Nephron progenitor cell (in vitro differentiated cells): ENCODE measurements at regions not wholly inside any gene's neighbourhood (a gene's known extent, or its start where the extent isn't known, plus 50 kb on each side); places are given as distances from the start of the nearest gene placed in this dataset.
"Not testable (repeated sequence)": the region's sequence is repeated elsewhere in the genome, so short reads cannot be mapped to it uniquely, and the experiment has no call there.

Experiments used
- DNase-seq: peaks from one replicate; pipeline ENCODE4 v3.0.0; 2021
- H3K27ac Mint-ChIP-seq: 2 replicates; pipeline ENCODE4 v1.8.0; 2021; ENCODE audit warnings: mild to moderate bottlenecking, moderate library complexity, mixed read lengths
- H3K27me3 Mint-ChIP-seq: 2 replicates; pipeline ENCODE4 v1.8.0; 2021; ENCODE audit warnings: mild to moderate bottlenecking, low read depth, mixed read lengths; ENCODE audit not compliant: poor library complexity
- H3K36me3 Mint-ChIP-seq: 2 replicates; pipeline ENCODE4 v1.8.0; 2021; ENCODE audit warnings: low read depth, mixed read lengths
- H3K4me1 Mint-ChIP-seq: 2 replicates; pipeline ENCODE4 v1.8.0; 2021; ENCODE audit warnings: mixed read lengths
- H3K4me3 Mint-ChIP-seq: 2 replicates; pipeline ENCODE4 v1.8.0; 2021; ENCODE audit warnings: mild to moderate bottlenecking, moderate library complexity, mixed read lengths
- H3K9me3 Mint-ChIP-seq: 2 replicates; pipeline ENCODE4 v1.8.0; 2021; ENCODE audit warnings: mild to moderate bottlenecking, moderate library complexity, mixed read lengths
- TF ChIP-seq, protein P1 (sequence below): fragments of 200-600 bp; sonication (generic); IDR thresholded peaks from 2 replicates; pipeline ENCODE4 v1.5.0; 2021; ENCODE audit warnings: antibody characterized with exemption

GRCh38 chr12:85425926-85426325, 145.9 kb downstream of the ALX1 start:
- TF ChIP-seq, protein P1, sequence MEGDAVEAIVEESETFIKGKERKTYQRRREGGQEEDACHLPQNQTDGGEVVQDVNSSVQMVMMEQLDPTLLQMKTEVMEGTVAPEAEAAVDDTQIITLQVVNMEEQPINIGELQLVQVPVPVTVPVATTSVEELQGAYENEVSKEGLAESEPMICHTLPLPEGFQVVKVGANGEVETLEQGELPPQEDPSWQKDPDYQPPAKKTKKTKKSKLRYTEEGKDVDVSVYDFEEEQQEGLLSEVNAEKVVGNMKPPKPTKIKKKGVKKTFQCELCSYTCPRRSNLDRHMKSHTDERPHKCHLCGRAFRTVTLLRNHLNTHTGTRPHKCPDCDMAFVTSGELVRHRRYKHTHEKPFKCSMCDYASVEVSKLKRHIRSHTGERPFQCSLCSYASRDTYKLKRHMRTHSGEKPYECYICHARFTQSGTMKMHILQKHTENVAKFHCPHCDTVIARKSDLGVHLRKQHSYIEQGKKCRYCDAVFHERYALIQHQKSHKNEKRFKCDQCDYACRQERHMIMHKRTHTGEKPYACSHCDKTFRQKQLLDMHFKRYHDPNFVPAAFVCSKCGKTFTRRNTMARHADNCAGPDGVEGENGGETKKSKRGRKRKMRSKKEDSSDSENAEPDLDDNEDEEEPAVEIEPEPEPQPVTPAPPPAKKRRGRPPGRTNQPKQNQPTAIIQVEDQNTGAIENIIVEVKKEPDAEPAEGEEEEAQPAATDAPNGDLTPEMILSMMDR = no peak
- H3K4me3 Mint-ChIP-seq = no peak overlapping the region
- no peak overlapping the region for H3K27ac Mint-ChIP-seq
- no peaks in the 10 kb centered on the region for H3K4me1 Mint-ChIP-seq
- H3K9me3 Mint-ChIP-seq = no peaks in the 10 kb centered on the region
- no peaks in the 10 kb centered on the region for H3K36me3 Mint-ChIP-seq
- no peak for DNase-seq
- peaks cover 4% of the 10 kb centered on the region for H3K27me3 Mint-ChIP-seq

GRCh38 chr12:85433148-85433547, 153.1 kb downstream of the ALX1 start:
- H3K27me3 Mint-ChIP-seq, H3K4me1 Mint-ChIP-seq, H3K36me3 Mint-ChIP-seq, H3K27ac Mint-ChIP-seq, H3K4me3 Mint-ChIP-seq, DNase-seq: not testable (repeated sequence)
- peaks cover 14% of the 10 kb centered on the region for H3K9me3 Mint-ChIP-seq

DNA sequence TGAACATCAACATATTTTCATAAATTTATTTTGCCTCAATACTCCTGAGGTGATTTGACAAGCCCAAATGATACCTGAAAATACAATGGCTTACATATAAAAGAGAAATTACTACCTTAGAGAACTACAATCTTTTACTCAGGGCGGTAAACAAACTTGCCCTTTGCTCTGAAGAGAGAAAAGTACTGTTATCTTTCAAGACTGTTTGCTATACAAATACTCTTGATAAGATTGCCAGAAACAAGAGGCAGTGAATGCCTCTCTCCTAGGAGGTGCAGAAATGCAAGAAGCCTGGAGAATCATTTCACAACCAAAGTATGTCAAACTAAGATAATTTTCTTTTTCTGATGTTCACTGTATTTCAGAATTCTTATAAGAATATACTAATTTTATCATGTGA, 160.3 kb downstream of the ALX1 start:
- peaks cover 4% of the 10 kb centered on the region for H3K4me1 Mint-ChIP-seq
- H3K27me3 Mint-ChIP-seq = no peaks in the 10 kb centered on the region
- TF ChIP-seq, protein P1 = no peak
- no peaks in the 10 kb centered on the region for H3K36me3 Mint-ChIP-seq
- peaks cover 13% of the 10 kb centered on the region for H3K9me3 Mint-ChIP-seq
- no peak overlapping the region for H3K27ac Mint-ChIP-seq
- no peak overlapping the region for H3K4me3 Mint-ChIP-seq
- DNase-seq = no peak

DNA sequence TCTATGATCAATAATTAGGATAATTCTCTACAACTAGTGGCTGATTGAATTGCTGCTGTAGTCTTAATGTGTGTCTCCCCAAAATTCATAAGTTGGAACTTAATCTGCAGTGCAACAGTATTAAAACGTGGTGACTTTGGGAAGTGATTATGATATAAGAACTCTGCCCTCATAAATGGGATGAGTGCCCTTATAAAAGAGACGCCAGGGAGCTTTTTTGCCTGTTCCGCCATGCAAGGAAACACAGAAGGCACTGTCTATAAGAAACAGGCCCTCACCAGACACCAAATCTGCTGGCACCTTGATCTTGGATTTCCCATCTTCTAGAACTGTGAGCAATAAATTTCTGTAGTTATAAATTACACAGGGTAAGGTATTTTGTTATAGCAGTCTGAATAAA, 161.0 kb downstream of the ALX1 start:
- TF ChIP-seq, protein P1 = no peak
- Mint-ChIP-seq H3K9me3 (peaks cover 13% of the 10 kb centered on the region), H3K4me1 (peaks cover 5% of the 10 kb centered on the region), H3K27ac (no peak overlapping the region), H3K27me3 (no peaks in the 10 kb centered on the region), H3K36me3 (no peaks in the 10 kb centered on the region), H3K4me3 (no peak overlapping the region)
- DNase-seq = no peak

GRCh38 chr12:85441741-85442140, 161.7 kb downstream of the ALX1 start:
- H3K36me3 Mint-ChIP-seq = no peaks in the 10 kb centered on the region
- H3K9me3 Mint-ChIP-seq = peaks cover 13% of the 10 kb centered on the region
- H3K27me3 Mint-ChIP-seq = no peaks in the 10 kb centered on the region
- H3K4me3 Mint-ChIP-seq = no peak overlapping the region
- DNase-seq = no peak
- H3K27ac Mint-ChIP-seq = no peak overlapping the region
- TF ChIP-seq, protein P1 = no peak
- H3K4me1 Mint-ChIP-seq = peaks cover 5% of the 10 kb centered on the region

DNA sequence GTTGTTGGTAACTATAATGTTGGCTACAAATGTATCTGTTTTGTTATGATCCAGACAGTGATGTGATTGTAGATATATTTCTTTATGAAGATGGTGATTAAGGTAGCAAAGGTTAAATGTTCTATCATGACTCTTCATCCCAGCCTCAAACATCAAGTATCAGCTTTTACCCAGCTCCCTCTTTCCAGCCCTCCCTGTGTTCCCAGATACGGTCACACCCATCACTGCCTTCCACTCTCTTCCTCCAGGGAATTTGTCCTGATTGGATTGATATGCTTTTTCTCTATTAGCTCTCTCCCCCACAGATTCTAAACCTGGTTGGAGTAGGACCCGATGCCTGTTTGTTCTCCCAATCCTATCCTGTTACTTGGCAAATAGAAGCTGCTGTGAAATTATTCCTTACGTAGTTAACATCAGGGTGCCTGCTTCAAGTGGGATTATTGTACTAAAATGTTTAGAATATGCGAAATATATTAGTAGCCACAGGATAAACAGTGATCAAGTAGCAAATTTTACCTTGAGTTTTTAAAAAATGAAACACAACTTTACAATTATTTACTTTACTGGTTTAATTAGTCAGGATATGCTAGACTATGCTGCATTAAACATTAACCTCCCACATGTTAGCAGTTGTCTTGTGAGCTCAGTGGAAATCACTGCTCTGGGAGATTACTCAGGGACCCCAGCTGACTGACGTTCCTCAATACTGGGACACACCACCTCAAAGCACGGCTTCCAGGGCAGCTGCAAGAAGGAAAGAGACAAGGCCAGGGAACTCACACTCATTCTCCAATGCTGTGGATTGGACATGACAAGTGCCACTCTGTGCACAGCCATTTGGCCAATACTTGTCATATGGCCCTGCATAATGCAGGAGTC, 165.3 kb downstream of the ALX1 start:
- no peaks in the 10 kb centered on the region for H3K36me3 Mint-ChIP-seq
- peaks cover 5% of the 10 kb centered on the region for H3K4me1 Mint-ChIP-seq
- no peak overlapping the region for H3K27ac Mint-ChIP-seq
- H3K9me3 Mint-ChIP-seq = no peaks in the 10 kb centered on the region
- no peak overlapping the region for H3K4me3 Mint-ChIP-seq
- TF ChIP-seq, protein P1 = no peak
- H3K27me3 Mint-ChIP-seq = no peaks in the 10 kb centered on the region
- DNase-seq = no peak
